Suprapubic skin (tissue), 4 donors: ENCODE measurements at regions not wholly inside any gene's neighbourhood (a gene's known extent, or its start where the extent isn't known, plus 50 kb on each side); places are given as distances from the start of the nearest gene placed in this dataset.

ENCODE experiments used
- DNase-seq, 2 donors: peaks; one replicate each; pipeline ENCODE4 v3.0.0-alpha.2; 2019; ENCODE audit warnings: low spot score in 2 of 2
- H3K27ac ChIP-seq: fragments of 200-600 bp; sonication (generic); one replicate; pipeline ENCODE4 v1.5.1; 2019
- H3K27me3 ChIP-seq: fragments of 200-600 bp; sonication (generic); one replicate; pipeline ENCODE4 v1.5.1; 2019
- H3K36me3 ChIP-seq: fragments of 200-600 bp; sonication (generic); one replicate; pipeline ENCODE4 v1.5.1; 2019
- H3K4me1 ChIP-seq: fragments of 200-600 bp; sonication (generic); one replicate; pipeline ENCODE4 v1.5.1; 2019
- H3K4me3 ChIP-seq: fragments of 200-600 bp; sonication (generic); one replicate; pipeline ENCODE4 v1.5.1; 2019; ENCODE audit warnings: mild to moderate bottlenecking
- H3K9me3 ChIP-seq: fragments of 200-600 bp; sonication (generic); one replicate; pipeline ENCODE4 v1.5.1; 2019
- CTCF ChIP-seq, 2 donors: fragments of 200-600 bp in 1 of 2; fragments of 450-650 bp in 1 of 2; sonication (generic) in 1 of 2; IDR thresholded peaks; one replicate each; pipeline ENCODE4 v1.5.1; 2016 to 2019; ENCODE audit warnings: antibody characterized with exemption in 2 of 2, mild to moderate bottlenecking in 1 of 2, moderate library complexity in 1 of 2
- EP300 ChIP-seq: sonication (generic); formaldehyde crosslinking; IDR thresholded peaks from one replicate; pipeline ENCODE4 v1.6.1; 2017; ENCODE audit warnings: antibody characterized with exemption
- POLR2A ChIP-seq, 2 donors: fragments of 450-650 bp; IDR thresholded peaks; one replicate each; pipeline ENCODE4 v1.6.1; 2017; ENCODE audit warnings: antibody characterized with exemption in 2 of 2, mild to moderate bottlenecking in 2 of 2, moderate library complexity in 2 of 2
- POLR2AphosphoS5 ChIP-seq, 3 donors: sonication (generic); formaldehyde crosslinking; IDR thresholded peaks; one replicate each; pipeline ENCODE4 v1.6.1; 2017; ENCODE audit warnings: antibody characterized with exemption in 3 of 3
- WGBS: methylation state at CpG from one replicate; pipeline ENCODE4 v1.1.5; 2018; 5-methylcytosine and 5-hydroxymethylcytosine counted together

GRCh38 chr11:28838741-28839140 lies 730.6 kb downstream of the METTL15 start:
- no peaks in the 10 kb centered on the region for H3K36me3 ChIP-seq
- H3K4me3 ChIP-seq: no peak overlapping the region
- H3K9me3 ChIP-seq: no peaks in the 10 kb centered on the region
- no peak overlapping the region for H3K27ac ChIP-seq
- TF ChIP-seq POLR2A (IDR thresholded peaks at IDR 0.05) (no peak), POLR2AphosphoS5 (IDR thresholded peaks at IDR 0.05) (no peak), CTCF (IDR thresholded peaks at IDR 0.05) (no peak), EP300 (no peak)
- H3K4me1 ChIP-seq: no peaks in the 10 kb centered on the region
- H3K27me3 ChIP-seq: no peaks in the 10 kb centered on the region
- no peak for DNase-seq
- 65% methylated on average over 1 of the region's 1 CpG for WGBS

- DNase-seq: no peak
- H3K36me3 ChIP-seq: no peaks in the 10 kb centered on the region
- whole genome bisulfite sequencing: 83% methylated on average over 8 of the region's 8 CpGs
These were observed 729.4 kb downstream of the METTL15 start for GRCh38 chr11:28837599-28837998.

GRCh38 chr11:28836285-28837081 lies 728.3 kb downstream of the METTL15 start:
- no peaks in the 10 kb centered on the region for H3K4me1 ChIP-seq
- 48% methylated on average over 4 of the region's 4 CpGs for WGBS

More at GRCh38 chr11:28837599-28837998, 729.4 kb downstream of the METTL15 start:
- Histone ChIP-seq H3K9me3 (no peaks in the 10 kb centered on the region), H3K4me3 (no peak overlapping the region), H3K27me3 (no peaks in the 10 kb centered on the region), H3K27ac (no peak overlapping the region), H3K4me1 (no peaks in the 10 kb centered on the region)
- TF ChIP-seq POLR2A (IDR thresholded peaks at IDR 0.05) (no peak), EP300 (no peak), CTCF (IDR thresholded peaks at IDR 0.05) (no peak), POLR2AphosphoS5 (IDR thresholded peaks at IDR 0.05) (no peak)

GRCh38 chr11:28835790-28836189 lies 727.6 kb downstream of the METTL15 start:
- no peak overlapping the region for H3K27ac ChIP-seq
- no peaks in the 10 kb centered on the region for H3K9me3 ChIP-seq
- DNase-seq: no peak
- no peak for TF ChIP-seq POLR2A (IDR thresholded peaks at IDR 0.05)
- no peak for TF ChIP-seq POLR2AphosphoS5 (IDR thresholded peaks at IDR 0.05)
- TF ChIP-seq CTCF (IDR thresholded peaks at IDR 0.05): no peak
- no peaks in the 10 kb centered on the region for H3K27me3 ChIP-seq
- no peaks in the 10 kb centered on the region for H3K36me3 ChIP-seq
- 83% methylated on average over 3 of the region's 3 CpGs for WGBS
- H3K4me1 ChIP-seq: no peaks in the 10 kb centered on the region
- no peak overlapping the region for H3K4me3 ChIP-seq

More at GRCh38 chr11:28836285-28837081, 728.3 kb downstream of the METTL15 start:
- Histone ChIP-seq H3K27ac (no peak overlapping the region), H3K36me3 (no peaks in the 10 kb centered on the region), H3K27me3 (no peaks in the 10 kb centered on the region), H3K9me3 (no peaks in the 10 kb centered on the region), H3K4me3 (no peak overlapping the region)
- DNase-seq: no peak
- TF ChIP-seq POLR2A (IDR thresholded peaks at IDR 0.05) (no peak), EP300 (no peak), CTCF (IDR thresholded peaks at IDR 0.05) (no peak), POLR2AphosphoS5 (IDR thresholded peaks at IDR 0.05) (no peak)

- TF ChIP-seq POLR2AphosphoS5 (IDR thresholded peaks at IDR 0.05): no peak
- TF ChIP-seq EP300: no peak
- no peak for TF ChIP-seq POLR2A (IDR thresholded peaks at IDR 0.05)
- TF ChIP-seq CTCF (IDR thresholded peaks at IDR 0.05): no peak
- no peaks in the 10 kb centered on the region for H3K27me3 ChIP-seq
- no peak for DNase-seq
- H3K27ac ChIP-seq: no peak overlapping the region
- no peaks in the 10 kb centered on the region for H3K4me1 ChIP-seq
- H3K4me3 ChIP-seq: no peak overlapping the region
- H3K36me3 ChIP-seq: no peaks in the 10 kb centered on the region
- no peaks in the 10 kb centered on the region for H3K9me3 ChIP-seq
These were observed 727.1 kb downstream of the METTL15 start for GRCh38 chr11:28835317-28835716.
